Astrocyte of the spinal cord (primary cell): ENCODE measurements at regions not wholly inside any gene's neighbourhood (a gene's known extent, or its start where the extent isn't known, plus 50 kb on each side); places are given as distances from the start of the nearest gene placed in this dataset.

ENCODE experiments used
- DNase-seq: peaks from one replicate; pipeline ENCODE4 v3.0.0; 2011; ENCODE audit warnings: low read depth, low spot score
- H3K4me3 ChIP-seq: 2 replicates; pipeline ENCODE4 v1.5.1; 2011; ENCODE audit warnings: low read depth, mild to moderate bottlenecking, low read length, moderate library complexity
- CTCF ChIP-seq: IDR thresholded peaks from 2 replicates; pipeline ENCODE4 v1.5.1; 2012; ENCODE audit warnings: low read depth, mild to moderate bottlenecking, low read length, inconsistent platforms
- in situ Hi-C: cut with HindIII; loops from 2 replicates; pipeline ENCODE4 v1.10.0; 2017; ENCODE audit warnings: low sequenced_read_pairs

GRCh38 chr5:81893961-81894360, 77.9 kb upstream of the ATG10 start:
- H3K4me3 ChIP-seq, result no peak overlapping the region
- DNase-seq, result no peak
- TF ChIP-seq CTCF, result no peak
- in situ Hi-C loops, result no loop called here

DNA sequence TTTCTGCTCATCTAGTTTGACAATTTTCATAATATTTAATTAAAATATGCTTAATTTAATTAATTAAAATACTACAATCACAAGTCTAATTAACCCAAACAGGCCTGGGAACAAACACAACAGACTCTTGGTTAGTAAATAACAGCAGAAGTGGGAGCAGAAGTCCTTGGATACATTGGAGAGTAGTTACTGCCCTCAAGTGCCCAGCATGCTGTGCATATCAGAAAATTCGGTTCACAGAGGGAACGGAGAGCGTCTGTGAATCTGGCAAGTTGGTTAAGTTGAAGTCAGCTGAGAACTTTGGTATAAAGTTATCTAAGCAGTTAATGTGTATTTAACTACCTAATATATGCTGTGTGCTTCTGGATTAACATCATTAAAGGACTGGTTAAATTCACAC, 87.0 kb upstream of the ATG10 start:
- no peak for TF ChIP-seq CTCF
- no peak overlapping the region for H3K4me3 ChIP-seq
- in situ Hi-C loops, result no loop called here
- no peak for DNase-seq

DNA sequence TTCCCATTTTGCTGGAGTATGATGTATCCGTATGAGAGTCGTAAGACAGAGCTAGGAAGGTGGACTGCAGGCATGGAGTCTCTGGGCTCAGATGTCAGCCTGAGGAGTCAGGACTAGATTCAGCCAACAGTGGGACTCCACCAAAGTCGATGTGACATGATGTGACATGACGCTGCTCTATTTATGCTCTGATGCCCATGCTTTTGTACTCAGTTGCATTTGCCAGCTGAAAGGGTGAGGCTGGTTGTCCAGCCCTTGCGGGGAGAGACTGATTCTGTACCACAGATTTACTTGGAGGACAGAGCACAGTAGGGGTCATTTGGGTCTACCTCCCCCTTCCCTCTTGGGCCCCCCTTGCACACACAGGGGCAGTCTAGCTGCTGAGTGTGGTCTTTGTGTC, 88.5 kb upstream of the ATG10 start:
- no peak for DNase-seq
- no peak overlapping the region for H3K4me3 ChIP-seq
- in situ Hi-C loops, result no loop called here
- no peak for TF ChIP-seq CTCF

DNA sequence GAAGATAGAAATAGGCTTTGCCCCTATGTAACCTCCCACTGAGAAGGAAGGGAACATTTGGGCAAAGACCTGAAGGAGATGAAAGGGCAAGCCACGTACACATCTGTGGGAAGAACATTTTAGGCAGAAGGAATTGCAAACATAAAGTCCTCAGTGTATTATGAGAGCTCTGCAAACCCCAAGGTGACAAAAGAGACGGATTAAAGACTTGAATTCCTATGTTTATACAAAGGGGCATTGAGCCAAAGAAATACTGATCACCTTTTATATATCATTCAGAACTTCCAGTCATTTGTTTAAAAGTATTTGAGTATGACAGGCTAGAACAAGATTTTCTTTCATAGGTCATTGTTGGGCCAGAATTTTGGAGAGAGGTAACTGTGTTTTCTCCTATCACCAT, 90.2 kb upstream of the ATG10 start:
- in situ Hi-C loops, result no loop called here
- no peak for TF ChIP-seq CTCF
- H3K4me3 ChIP-seq, result no peak overlapping the region
- DNase-seq, result no peak

GRCh38 chr5:81879936-81880335, 91.9 kb upstream of the ATG10 start:
- H3K4me3 ChIP-seq, result no peak overlapping the region
- DNase-seq, result no peak
- in situ Hi-C loops, result no loop called here
- no peak for TF ChIP-seq CTCF

DNA sequence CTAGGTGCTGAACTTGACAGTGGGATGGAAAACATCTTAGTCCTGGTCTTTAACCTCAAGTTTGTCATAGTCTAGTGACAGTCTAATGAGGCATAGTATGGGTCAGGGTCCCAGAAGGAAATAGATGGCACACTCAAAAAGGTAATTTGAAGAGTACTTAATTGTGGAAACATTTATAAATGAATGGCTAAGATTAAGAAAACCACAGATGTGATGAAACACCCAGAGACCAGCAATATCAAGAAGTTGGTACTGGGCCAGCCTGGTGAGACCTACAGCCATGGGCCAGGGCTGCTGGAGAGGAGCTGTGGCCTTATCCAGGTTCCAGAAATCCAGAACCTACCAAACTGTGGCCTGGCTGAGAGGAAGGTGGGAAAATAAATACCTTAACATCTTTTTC, 93.5 kb upstream of the ATG10 start:
- no peak overlapping the region for H3K4me3 ChIP-seq
- in situ Hi-C loops, result no loop called here
- no peak for TF ChIP-seq CTCF
- no peak for DNase-seq

DNA sequence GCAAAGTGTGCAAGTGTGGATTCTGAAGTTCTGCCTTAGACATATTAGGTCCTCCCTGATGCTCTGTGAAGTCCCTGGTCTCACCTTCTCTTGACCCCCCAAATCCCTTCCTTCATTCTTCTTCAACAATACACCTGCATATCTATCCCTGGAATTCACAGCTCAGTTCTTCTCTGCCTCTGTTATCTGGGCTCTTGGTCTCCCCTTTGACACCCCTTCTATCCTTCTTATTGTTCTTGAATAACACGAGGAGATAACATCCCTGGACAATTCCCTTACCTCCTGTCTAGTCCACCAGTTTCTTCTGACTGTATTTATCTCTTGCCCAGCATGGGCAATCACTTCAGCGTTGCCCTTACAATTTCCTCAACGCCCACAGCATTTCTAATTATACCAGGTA, 104.8 kb upstream of the ATG10 start:
- no peak overlapping the region for H3K4me3 ChIP-seq
- DNase-seq, result no peak

More for the DNA sequence above, 104.8 kb upstream of the ATG10 start:
- in situ Hi-C loops, result no loop called here
- TF ChIP-seq CTCF, result no peak
